ENCODE measurements at regions not wholly inside any gene's neighbourhood (a gene's known extent, or its start where the extent isn't known, plus 50 kb on each side); places are given as distances from the start of the nearest gene placed in this dataset.

DNA sequence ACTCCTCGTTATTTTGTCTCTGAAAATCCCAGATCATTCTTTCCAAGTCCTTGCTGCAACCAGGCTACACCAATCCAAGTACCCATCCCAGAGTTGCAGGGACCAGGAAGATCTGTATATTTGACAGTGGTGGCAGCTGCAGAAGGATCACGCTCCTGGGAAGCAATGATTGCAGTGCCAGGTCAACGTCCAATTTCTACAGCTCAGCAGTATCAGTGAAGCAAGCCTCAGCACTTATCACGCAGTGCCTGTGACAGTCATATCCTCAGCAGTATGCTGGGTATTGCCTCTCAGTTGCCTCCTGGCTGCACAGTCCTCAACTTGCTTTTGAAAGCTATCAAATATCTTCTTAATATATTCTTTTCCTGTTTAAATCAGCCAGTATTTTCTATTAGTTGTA, 66.7 kb downstream of the BARHL2 start:
- TF ChIP-seq, protein P1, sequence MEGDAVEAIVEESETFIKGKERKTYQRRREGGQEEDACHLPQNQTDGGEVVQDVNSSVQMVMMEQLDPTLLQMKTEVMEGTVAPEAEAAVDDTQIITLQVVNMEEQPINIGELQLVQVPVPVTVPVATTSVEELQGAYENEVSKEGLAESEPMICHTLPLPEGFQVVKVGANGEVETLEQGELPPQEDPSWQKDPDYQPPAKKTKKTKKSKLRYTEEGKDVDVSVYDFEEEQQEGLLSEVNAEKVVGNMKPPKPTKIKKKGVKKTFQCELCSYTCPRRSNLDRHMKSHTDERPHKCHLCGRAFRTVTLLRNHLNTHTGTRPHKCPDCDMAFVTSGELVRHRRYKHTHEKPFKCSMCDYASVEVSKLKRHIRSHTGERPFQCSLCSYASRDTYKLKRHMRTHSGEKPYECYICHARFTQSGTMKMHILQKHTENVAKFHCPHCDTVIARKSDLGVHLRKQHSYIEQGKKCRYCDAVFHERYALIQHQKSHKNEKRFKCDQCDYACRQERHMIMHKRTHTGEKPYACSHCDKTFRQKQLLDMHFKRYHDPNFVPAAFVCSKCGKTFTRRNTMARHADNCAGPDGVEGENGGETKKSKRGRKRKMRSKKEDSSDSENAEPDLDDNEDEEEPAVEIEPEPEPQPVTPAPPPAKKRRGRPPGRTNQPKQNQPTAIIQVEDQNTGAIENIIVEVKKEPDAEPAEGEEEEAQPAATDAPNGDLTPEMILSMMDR (IDR thresholded peaks at IDR 0.05; ENCODE audit: insufficient read depth, low read length, poor library complexity, severe bottlenecking): no peak
- no peak for TF ChIP-seq EZH2phosphoT487 (conservative IDR thresholded peaks at IDR 0.05; ENCODE audit: low read length)

Data from SU-DHL-6 (cell line).